Retinal pigment epithelial cell (primary cell): ENCODE measurements at regions not wholly inside any gene's neighbourhood (a gene's known extent, or its start where the extent isn't known, plus 50 kb on each side); places are given as distances from the start of the nearest gene placed in this dataset.
"Not testable (repeated sequence)": the region's sequence is repeated elsewhere in the genome, so short reads cannot be mapped to it uniquely, and the experiment has no call there.

Source experiments
- DNase-seq: peaks from one replicate; pipeline ENCODE4 v3.0.0-alpha.2; 2010; ENCODE audit warnings: low read depth
- H3K4me3 ChIP-seq: 2 replicates; pipeline ENCODE4 v1.5.1; 2011; ENCODE audit warnings: mild to moderate bottlenecking, low read length, control low read depth, moderate library complexity
- CTCF ChIP-seq: conservative IDR thresholded peaks from 2 replicates; pipeline ENCODE4 v1.5.1; 2011; ENCODE audit warnings: low read depth, low read length, control low read depth, inconsistent platforms

- H3K4me3 ChIP-seq = no peak overlapping the region
- no peak for TF ChIP-seq CTCF
- DNase-seq = no peak
Observed at GRCh38 chr19:27716922-27717321, 1496.0 kb downstream of the UQCRFS1 start.

GRCh38 chr19:27714857-27715256 is 1498.1 kb downstream of the UQCRFS1 start:
- H3K4me3 ChIP-seq = no peak overlapping the region
- DNase-seq = no peak
- TF ChIP-seq CTCF = no peak

- H3K4me3 ChIP-seq = no peak overlapping the region
- TF ChIP-seq CTCF = no peak
- DNase-seq = no peak
Observed at GRCh38 chr19:27709496-27709895, 1503.5 kb downstream of the UQCRFS1 start.

- H3K4me3 ChIP-seq, DNase-seq: not testable (repeated sequence)
Observed at GRCh38 chr19:27708986-27709385, 1504.0 kb downstream of the UQCRFS1 start.

- not testable (repeated sequence) for DNase-seq
Observed at GRCh38 chr19:27707026-27707425, 1505.9 kb downstream of the UQCRFS1 start.

GRCh38 chr19:27705896-27706295 is 1507.1 kb downstream of the UQCRFS1 start:
- no peak overlapping the region for H3K4me3 ChIP-seq
- DNase-seq = no peak
- no peak for TF ChIP-seq CTCF

More at GRCh38 chr19:27707026-27707425, 1505.9 kb downstream of the UQCRFS1 start:
- H3K4me3 ChIP-seq = not testable (repeated sequence)

GRCh38 chr19:27694361-27695055 is 1518.4 kb downstream of the UQCRFS1 start:
- DNase-seq = no peak
- no peak for TF ChIP-seq CTCF
- H3K4me3 ChIP-seq = no peak overlapping the region

GRCh38 chr19:27691991-27692390 is 1521.0 kb downstream of the UQCRFS1 start:
- TF ChIP-seq CTCF = no peak
- no peak overlapping the region for H3K4me3 ChIP-seq
- no peak for DNase-seq
